Right renal cortex interstitium (tissue), 3 donors: ENCODE measurements at regions not wholly inside any gene's neighbourhood (a gene's known extent, or its start where the extent isn't known, plus 50 kb on each side); places are given as distances from the start of the nearest gene placed in this dataset.

Experiments used
- DNase-seq, 3 donors: peaks; one replicate each; pipeline ENCODE4 v3.0.0-alpha.2; 2013; ENCODE audit warnings: low read depth in 3 of 3, low spot score in 2 of 3

DNA sequence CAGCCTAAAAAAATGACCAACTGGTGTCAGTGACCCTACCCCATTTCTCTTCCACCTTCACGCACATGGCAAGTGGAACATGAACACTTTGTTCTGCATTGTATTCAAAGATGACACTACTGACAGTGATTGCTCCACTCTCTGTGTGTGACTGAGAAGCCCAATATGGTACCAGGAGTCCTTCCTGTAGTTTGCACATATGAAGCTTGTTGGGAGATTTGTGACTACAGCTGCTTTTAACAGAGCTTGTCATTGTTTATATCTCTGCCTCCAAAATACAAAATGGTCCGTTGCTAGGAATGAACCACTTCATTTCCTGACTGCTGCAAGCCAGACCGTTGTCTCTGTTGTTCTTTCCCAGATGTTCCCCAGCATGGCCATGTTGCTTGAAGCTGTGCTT is 140.3 kb upstream of the TCF21 start:
- DNase-seq = no peak

DNA sequence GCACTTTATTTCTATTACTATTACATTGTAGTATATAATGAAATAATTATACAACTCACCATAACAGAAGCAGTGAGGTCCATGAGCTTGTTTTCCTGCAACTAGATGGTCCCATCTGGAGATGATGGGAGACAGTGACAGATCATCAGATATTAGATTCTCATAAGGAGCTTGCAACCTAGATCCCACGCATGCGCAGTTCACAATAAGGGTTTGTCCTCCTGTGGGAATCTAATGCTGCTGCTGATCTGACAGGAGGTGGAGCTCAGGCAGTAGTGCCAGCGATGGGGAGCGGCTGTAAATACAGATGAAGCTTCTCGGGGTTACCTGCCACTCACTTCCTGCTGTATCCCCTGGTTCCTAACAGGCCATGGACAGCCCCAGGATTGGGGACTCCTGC is 139.5 kb upstream of the TCF21 start:
- DNase-seq = no peak

DNA sequence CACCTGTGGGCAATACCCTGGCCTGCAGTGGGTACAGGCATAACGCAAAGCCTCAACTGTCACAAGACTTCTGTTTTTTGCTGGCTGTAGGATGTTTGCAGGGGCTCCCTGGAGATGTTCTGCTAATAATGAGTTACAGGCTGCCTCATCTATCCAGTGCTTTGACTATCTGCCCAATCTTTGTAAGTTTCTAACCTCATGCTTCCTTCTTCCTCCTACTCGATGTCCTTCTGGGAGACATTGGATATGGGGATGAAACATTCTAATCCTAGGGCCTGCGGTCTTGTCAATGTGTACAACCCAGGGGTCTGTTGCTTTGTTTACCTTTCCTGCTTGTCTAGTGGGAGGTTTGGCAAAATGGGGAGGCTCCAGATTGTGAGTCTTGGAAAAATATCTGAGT is 136.8 kb upstream of the TCF21 start:
- DNase-seq = no peak

DNA sequence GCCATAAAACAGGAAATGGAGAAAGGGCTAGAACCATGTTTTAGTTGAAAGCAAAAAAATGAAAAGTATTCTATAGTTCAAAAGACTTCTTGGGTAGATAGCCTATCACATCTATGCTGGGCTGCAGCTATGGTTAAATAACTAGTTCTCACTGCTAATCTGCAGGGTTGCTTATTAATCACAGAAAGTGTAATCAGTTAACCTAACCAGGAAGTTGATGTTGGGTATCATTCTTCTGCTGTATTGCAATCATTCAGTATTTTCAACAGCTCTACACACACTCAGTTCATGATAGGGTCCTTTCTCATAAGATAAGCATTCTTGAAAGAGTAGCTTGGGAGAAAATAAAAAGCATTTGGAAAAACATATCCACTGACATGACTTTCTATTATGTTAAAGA is 135.2 kb upstream of the TCF21 start:
- no peak for DNase-seq

DNA sequence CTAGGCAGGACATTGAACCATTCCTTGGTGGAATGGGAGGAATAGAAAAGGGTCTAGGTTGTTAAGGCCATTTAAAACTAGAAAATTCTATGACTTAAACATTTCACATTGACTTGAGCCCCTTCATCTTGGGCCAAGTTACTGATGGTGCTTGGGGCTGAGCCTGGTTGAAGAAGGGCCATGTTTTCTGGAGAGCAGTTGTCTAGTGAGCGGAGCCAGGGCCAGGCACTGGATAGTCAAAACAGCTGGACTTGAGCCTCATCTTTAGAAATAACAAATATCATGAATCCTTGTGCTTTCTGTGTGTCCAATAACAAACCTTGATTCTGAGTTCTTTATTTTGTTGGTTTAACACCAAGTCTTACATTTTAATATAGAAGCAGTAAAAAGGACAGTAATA is 134.6 kb upstream of the TCF21 start:
- no peak for DNase-seq

DNA sequence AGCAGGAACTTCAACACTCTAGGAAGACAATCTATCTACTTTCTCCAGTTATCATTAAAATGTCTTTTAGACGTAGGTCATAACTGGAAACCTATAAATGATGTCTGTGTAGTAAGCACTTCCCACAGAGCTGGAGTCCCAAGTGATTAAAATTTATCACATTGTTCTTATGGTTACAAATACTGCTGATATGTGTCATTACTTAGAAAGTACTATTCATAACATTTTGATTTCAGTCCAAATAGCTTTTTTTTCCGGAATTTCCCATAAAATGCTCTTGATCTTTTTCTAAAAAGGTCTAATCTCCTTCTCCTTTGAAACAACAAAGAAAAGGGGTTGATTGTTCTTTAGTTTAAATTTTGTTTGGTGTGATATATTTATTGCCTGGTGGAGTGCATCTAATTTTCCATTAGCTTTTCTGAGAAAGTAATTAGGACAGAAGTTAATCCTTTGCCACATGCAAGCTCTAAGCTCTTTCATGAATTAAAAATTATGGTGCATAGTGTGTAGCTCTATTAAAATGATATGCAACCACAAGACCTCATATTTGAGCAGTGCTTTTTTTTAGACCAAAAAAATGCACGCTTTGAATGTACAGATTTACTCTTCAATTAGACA is 132.7 kb upstream of the TCF21 start:
- DNase-seq = peak in 1 of 3 donors; percentile 62

DNA sequence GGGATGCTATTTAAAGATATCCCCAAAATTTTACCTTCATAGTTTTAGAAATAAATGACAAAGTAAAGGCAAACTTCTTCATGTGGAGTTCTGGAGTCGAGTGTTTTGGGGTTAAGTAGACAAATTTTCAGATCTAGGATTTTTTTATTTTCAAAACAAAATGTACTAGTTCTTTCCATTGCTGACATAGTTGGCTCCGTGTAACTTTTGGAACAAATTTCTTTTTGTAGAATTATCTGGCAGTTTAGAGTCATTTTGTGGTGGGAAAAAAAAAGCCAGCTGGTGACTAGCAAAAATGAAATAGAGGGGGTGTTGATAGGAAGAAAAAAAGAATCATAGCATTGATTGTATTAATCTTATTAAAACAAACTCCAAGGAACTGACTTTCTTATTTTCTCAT is 131.6 kb upstream of the TCF21 start:
- DNase-seq = no peak

DNA sequence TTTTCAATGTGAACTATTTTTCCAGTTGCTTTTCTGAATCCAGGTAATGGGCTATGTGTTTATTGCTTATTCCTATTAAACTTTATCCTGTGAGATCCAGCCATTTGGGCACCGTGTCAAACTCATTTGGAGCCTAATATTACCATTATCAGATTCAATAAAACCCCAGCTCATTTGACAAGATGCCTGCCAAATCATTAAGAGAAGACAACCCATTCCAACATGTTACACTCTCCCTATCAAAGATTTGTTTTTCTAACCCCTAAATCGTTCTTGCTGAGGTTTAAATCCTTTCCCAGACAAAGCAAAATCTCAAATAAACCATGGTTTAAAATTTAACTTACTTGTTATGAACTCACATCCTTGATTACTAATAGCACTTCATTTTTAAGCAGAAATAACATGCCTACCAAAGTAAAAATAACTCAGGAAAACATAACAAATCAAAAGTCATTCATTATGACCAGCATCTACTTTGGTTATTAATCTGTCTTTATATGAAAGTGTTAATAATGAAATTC is 130.0 kb upstream of the TCF21 start:
- no peak for DNase-seq

DNA sequence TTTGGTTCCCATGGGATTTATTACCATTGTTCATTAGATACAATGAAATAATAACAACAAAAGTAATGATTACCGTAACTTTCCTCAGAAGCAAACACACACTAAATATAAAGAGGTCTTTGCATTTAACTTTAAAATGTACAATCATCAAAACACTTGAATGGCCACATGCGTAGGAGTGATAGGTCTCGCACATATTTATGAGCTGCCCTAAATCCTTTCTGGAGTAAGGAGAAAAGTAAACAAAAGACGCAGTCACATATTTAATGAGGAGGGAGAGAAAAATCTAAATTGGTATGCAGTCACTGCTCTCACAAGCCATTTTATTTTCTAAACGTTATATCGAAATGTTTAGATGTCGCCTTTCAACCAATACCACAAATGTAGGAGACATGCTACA is 129.4 kb upstream of the TCF21 start:
- DNase-seq = no peak

DNA sequence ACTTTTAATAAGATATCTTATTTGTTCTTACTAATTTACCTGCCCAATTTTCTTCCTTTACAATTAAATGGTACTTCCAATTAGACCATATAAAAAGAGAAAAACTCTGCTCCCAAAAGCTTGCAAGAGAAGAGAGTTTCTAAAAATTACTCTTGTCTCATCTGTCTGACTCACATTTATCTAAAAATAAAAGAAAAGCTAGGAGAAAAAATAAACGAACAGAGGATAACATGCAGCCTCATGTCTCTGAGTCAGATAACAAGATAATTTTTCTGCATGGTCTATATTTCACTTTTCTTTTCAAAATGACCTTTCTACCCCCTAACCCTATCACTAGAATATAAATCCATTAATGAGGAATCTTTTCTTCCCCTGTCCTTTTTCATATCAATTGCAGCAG is 127.2 kb upstream of the TCF21 start:
- no peak for DNase-seq

DNA sequence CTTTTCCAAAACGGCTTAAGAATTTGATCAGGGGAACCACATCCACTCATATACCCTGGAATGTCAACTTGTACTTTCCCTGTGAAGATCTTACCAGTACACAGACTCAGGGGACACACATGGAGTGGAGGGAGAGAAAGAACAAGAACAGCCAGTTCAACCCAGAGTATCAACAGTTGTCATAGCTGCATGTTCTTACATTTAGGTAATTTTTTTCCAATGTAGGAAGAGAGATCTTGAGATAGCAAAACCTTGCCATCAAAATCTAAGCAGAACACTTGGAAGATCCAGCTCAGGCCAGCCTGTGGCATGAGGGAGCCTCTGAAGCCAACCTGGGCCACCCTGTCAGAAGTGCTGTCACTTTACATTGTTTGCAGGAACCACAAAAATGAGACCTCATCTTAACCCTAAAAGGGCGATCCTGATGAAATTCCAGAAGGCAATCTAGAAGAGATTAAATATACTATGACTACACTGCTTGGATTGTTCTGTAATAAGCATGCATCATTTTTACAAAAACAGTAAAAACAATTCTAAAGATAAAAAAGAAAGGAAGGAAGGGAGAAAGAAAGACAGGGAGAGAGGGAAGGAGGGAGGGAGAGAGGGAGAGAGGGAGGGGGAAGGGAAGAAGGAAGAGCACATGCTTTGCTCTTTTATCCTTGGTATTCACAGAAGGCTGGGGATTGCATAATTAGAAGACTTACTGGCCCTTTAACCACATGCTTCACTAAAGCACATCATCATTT is 124.7 kb upstream of the TCF21 start:
- DNase-seq = no peak

DNA sequence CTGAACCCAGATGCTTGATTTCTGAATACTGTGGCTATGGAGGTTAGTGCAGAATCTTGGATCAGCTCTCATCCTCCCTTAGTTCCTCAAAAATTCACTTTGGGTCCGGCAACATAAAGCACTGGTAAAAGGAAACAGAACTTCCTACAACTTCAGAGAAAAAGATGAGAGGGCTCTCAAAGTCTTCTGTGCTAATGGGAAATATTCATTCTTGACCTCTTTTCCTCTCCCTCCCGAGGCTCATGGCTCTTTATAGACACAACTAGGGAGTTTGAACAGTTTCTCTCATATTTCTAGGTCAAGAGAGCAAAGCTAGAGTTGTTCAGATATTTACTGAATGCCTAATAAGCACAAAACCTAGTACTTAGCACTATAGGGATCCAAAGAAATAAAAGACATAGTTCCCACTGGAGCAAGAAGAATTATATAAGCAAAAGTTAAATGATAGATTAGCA is 124.1 kb upstream of the TCF21 start:
- DNase-seq = no peak

DNA sequence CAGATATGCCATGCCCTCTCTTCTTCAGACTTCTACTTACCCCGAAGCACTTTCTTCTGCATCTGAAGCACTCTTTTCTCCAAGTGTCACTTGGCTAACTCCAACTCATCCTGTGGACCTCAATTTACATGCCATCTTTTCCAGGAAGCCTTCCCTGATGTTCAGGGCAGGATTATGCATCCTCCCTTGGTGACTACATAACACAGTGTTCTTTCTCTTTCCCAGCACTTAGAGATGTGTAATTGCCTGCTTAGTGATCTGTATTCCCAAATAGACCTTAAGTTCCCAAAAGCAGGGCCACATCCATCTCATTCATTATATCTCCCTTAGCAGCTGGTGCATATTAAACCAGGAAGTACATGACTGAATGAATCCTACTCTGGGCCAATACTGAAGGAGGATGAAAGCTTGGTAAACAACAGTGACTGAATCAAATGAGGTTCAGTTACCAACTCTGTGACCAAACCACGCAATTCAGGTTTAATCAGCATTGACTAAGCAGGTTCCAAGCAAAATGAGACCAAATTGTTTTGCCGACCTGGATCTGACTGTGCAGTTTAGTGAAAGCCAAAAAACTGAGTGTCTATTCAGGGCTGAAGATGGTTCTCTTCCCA is 121.4 kb upstream of the TCF21 start:
- DNase-seq = no peak

DNA sequence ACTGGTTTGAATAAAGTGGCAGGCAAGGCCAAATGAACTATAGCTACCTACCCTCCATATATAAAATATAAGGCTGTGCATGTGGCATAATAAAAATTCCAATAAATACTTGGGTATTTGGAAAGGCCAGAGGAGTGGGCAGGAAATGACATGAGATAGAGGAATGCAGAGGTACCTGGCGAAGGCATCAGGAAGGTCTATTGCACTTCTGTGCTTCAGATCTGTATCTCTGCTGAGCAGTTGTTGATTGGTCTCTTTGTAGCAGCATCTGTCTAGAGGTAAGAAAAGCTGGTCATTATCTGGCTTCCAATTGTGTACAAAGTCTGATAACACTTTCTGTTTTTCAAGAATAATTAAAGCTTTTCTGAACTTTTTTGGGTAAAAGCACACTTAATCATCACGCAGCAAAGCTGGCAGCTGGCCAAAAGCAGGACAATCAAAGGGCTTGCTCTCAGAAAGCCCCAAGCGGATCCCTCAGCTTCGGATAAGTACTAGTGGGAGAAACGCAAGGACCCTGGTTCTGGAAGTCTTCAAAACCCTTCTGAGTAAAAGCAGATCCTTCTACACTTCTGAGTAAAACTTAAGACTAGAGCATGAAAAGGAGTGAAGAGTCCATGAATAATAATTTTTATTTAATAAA is 120.1 kb upstream of the TCF21 start:
- no peak for DNase-seq

DNA sequence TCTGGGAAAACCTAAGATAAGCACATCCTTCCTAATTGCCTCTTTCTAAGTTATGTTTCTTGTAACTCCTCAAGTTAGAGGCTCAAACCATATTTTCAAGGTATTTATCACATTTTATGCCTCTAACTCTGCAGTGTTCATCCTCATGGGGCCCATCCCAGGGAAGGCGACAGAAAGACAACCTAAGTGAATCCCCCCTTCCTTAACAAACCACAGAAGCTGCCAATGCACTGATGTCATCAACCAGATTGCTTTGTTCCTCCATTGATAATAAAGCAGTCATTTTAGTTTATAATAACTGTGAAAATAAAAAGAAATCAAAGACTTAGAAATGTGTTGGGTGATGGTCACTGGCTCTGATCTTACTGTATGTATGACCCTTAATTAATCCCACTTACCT is 119.5 kb upstream of the TCF21 start:
- no peak for DNase-seq

DNA sequence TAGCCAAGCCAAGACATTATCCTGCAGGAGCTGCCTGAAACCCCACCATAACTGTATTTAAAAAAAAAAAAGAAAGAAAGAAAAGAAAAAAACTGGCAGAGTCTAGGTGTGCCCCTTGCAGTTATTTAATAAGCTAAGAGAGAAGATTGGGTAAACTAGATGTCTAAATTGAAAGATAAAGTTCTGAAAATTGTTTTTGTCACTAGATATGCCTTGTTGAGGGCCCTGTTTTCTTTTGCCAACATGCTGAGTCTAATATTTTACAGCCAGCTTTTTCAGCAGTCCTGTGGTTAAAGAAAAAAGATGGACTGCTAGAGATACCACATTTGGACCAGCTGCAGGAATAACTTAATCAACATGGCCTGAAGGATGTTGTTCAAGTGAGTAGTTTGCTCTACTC is 116.3 kb upstream of the TCF21 start:
- no peak for DNase-seq

DNA sequence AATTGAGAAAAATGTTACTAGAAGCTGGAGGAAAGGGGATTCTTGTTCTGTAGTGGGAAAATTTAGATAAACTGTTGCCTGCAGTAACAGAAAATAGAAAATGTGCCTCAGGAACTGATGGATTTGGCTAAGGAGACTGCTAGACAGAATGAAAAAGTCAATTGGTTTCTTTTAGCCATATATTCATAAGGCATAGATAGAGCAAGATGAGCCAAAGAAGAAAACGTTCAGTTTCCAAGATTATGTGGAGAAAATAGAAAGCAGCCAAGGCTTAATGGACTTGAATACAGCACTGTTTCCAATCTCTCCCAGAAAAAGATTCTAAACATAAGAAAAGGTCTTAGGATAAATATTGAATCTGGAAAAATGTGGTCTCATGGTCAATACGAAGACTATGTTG is 115.1 kb upstream of the TCF21 start:
- DNase-seq = no peak

DNA sequence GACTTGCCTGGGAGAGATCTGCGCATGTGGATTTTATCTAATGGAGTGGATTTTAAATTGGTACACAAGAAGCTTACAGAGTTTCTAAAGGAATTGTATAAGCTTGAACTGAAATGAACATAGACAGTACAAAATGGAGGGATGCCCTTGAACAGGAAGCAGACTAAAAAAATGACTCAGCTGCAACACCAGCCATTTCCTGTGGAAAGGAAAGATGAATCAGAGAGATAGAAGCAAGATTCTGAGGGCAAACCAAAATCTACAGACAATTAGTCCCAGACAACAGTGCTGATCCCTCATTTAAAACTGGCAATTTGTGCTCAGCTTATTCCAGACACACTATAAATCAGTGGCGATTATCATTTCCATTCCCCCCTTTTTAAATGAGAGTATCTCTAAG is 114.6 kb upstream of the TCF21 start:
- DNase-seq = no peak

DNA sequence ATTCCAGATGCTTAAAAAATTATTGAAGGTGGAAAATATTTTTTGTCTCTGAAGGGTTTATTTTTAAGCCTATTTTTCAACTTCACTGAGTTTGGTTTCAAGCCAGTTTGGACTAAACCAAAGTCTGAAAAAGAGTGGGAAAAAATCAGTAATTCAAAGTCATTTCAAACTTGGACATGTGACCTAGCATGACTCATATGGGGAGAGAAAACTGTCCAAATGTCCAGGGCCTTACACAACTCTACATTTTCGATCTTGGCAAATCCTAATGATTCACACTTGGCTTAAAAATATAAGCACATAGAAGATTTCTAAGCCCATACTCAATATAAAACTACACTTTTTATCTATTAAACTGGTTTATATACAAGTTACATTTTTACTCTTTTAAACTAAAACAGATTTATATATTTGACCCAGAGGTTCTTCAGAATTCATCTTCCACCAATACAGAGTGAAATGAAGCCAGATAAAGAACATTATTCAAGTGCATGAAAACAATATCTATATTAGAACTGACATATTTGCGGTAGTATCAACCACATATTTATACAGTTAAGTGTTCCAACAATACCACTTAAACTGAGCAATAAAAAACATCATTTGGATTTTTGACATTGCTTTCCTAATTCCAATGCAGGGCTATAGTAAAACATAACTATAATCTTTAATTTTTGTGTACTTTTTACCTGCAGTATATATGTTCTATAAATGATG is 110.3 kb upstream of the TCF21 start:
- DNase-seq = no peak

DNA sequence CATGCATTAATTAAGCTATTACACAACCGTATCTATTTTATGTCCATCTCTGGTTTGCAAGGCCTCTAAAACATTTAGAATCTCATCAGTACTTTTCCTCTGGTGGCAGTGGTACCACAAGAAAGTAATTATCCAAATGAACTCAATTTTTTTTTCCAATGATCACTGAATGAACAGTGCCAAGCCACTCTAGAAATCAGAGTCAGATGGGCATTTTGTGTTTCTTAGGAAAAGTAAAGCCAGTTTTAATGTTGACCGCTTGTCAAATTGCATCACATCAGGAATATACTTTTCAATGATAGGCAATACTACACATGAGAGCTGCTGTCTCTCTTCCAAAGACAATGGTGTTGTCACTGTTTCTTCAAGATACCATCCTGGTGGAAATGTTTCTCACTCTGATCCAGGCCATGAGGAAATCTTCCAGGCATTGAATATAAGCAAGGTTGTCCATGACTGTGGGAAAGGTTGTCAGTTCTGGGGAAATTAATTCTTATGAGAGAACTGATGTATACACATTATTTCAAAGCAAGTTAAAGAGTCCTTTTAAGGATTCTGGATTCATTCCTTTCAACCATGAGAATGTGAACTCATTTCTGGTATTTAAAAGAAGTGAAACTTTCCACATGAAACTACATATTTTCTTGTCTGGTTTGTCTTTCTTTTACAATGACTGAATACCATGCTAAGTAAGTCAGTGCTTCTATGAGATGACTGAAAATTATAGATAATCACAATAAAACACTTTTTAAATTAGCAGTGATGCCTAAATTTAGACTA is 108.8 kb upstream of the TCF21 start:
- no peak for DNase-seq
